Mesodermal cell (in vitro differentiated cells): ENCODE measurements at regions not wholly inside any gene's neighbourhood (a gene's known extent, or its start where the extent isn't known, plus 50 kb on each side); places are given as distances from the start of the nearest gene placed in this dataset.
A peak's percentile ranks its signal among the peaks of the same experiment; 100 is the strongest.

ENCODE experiments used
- H3K27ac ChIP-seq: 2 replicates; pipeline ENCODE4 v1.7.0; 2013; ENCODE audit warnings: mild to moderate bottlenecking, low read depth, low read length, moderate library complexity; ENCODE audit not compliant: severe bottlenecking
- H3K36me3 ChIP-seq: 2 replicates; pipeline ENCODE4 v1.7.1; 2013; ENCODE audit warnings: mild to moderate bottlenecking, low read length, moderate library complexity; ENCODE audit not compliant: control insufficient read depth, insufficient read depth
- H3K4me1 ChIP-seq: one replicate; pipeline ENCODE4 v1.7.1; 2013; ENCODE audit warnings: mild to moderate bottlenecking, low read length; ENCODE audit not compliant: insufficient read depth, control insufficient read depth, poor library complexity, severe bottlenecking
- H3K4me3 ChIP-seq: 2 replicates; pipeline ENCODE4 v1.7.0; 2013; ENCODE audit warnings: low read length, control low read depth, mild to moderate bottlenecking; ENCODE audit not compliant: insufficient read depth, poor library complexity, severe bottlenecking; ENCODE audit errors: extremely low read depth
- H3K9me3 ChIP-seq: 2 replicates; pipeline ENCODE4 v1.7.1; 2013; ENCODE audit warnings: mild to moderate bottlenecking, low read length, moderate library complexity; ENCODE audit not compliant: control insufficient read depth
- WGBS, 2 experiments: methylation state at CpG; one replicate each; pipeline ENCODE4 v1.1.5; 2013; ENCODE audit warnings: missing lambda C conversion rate in 2 of 2; ENCODE audit not compliant: insufficient coverage in 2 of 2; 5-methylcytosine and 5-hydroxymethylcytosine counted together

- Histone ChIP-seq H3K4me3 (no peak overlapping the region), H3K4me1 (no peaks in the 10 kb centered on the region), H3K9me3 (peaks cover 5% of the 10 kb centered on the region), H3K36me3 (no peaks in the 10 kb centered on the region), H3K27ac (no peak overlapping the region)
- 100% methylated on average over 1 of the region's 1 CpG; no CpG with 5 or more reads in 1 of the 2 experiments for WGBS, 2 experiments
Observed at GRCh38 chr2:234745347-234745746, 206.5 kb upstream of the SH3BP4 start.

GRCh38 chr2:234741976-234742375, 209.8 kb upstream of the SH3BP4 start:
- Histone ChIP-seq H3K4me3 (no peak overlapping the region), H3K36me3 (no peaks in the 10 kb centered on the region), H3K9me3 (peaks cover 5% of the 10 kb centered on the region), H3K4me1 (no peaks in the 10 kb centered on the region), H3K27ac (no peak overlapping the region)

- H3K4me1 ChIP-seq: no peaks in the 10 kb centered on the region
- H3K9me3 ChIP-seq: peaks cover 12% of the 10 kb centered on the region
- H3K27ac ChIP-seq: no peak overlapping the region
- no peaks in the 10 kb centered on the region for H3K36me3 ChIP-seq
- H3K4me3 ChIP-seq: no peak overlapping the region
Observed at GRCh38 chr2:234739061-234739460, 212.8 kb upstream of the SH3BP4 start.

GRCh38 chr2:234735829-234736228, 216.0 kb upstream of the SH3BP4 start:
- 80 to 89% methylated on average over 1 of the region's 2 CpGs for WGBS, 2 experiments
- Histone ChIP-seq H3K9me3 (peaks cover 6% of the 10 kb centered on the region), H3K36me3 (no peaks in the 10 kb centered on the region), H3K27ac (no peak overlapping the region), H3K4me3 (no peak overlapping the region), H3K4me1 (no peaks in the 10 kb centered on the region)

GRCh38 chr2:234733795-234734600, 217.8 kb upstream of the SH3BP4 start:
- 65 to 80% methylated on average over 5 of the region's 6 CpGs for WGBS, 2 experiments
- Histone ChIP-seq H3K36me3 (no peaks in the 10 kb centered on the region), H3K4me1 (no peaks in the 10 kb centered on the region), H3K4me3 (no peak overlapping the region), H3K9me3 (peaks cover 6% of the 10 kb centered on the region), H3K27ac (no peak overlapping the region)

- H3K9me3 ChIP-seq: peaks cover 6% of the 10 kb centered on the region
- WGBS, 2 experiments: 100% methylated on average over 1 of the region's 6 CpGs; no CpG with 5 or more reads in 1 of the 2 experiments
- no peaks in the 10 kb centered on the region for H3K4me1 ChIP-seq
- H3K4me3 ChIP-seq: no peak overlapping the region
- no peak overlapping the region for H3K27ac ChIP-seq
- no peaks in the 10 kb centered on the region for H3K36me3 ChIP-seq
Observed at GRCh38 chr2:234733093-234733489, 218.7 kb upstream of the SH3BP4 start.

- Histone ChIP-seq H3K36me3 (no peaks in the 10 kb centered on the region), H3K9me3 (peaks cover 6% of the 10 kb centered on the region), H3K27ac (no peak overlapping the region), H3K4me3 (no peak overlapping the region), H3K4me1 (no peaks in the 10 kb centered on the region)
- 74 to 94% methylated on average over 2 of the region's 3 CpGs for WGBS, 2 experiments
Observed at GRCh38 chr2:234732404-234733092, 219.3 kb upstream of the SH3BP4 start.

- H3K4me1 ChIP-seq: peaks cover under 1% of the 10 kb centered on the region
- 92 to 95% methylated on average over 3 to 6 of the region's 6 CpGs for WGBS, 2 experiments
- no peak overlapping the region for H3K27ac ChIP-seq
- peaks cover 6% of the 10 kb centered on the region for H3K9me3 ChIP-seq
- H3K4me3 ChIP-seq: no peak overlapping the region
- no peaks in the 10 kb centered on the region for H3K36me3 ChIP-seq
Observed at GRCh38 chr2:234731236-234731635, 220.6 kb upstream of the SH3BP4 start.

GRCh38 chr2:234730066-234730640, 221.7 kb upstream of the SH3BP4 start:
- Histone ChIP-seq H3K4me1 (peaks cover 6% of the 10 kb centered on the region), H3K9me3 (peaks cover 5% of the 10 kb centered on the region), H3K4me3 (no peak overlapping the region), H3K27ac (peak overlapping the region; percentile 23), H3K36me3 (no peaks in the 10 kb centered on the region)
- WGBS, 2 experiments: 80 to 94% methylated on average over 6 to 8 of the region's 9 CpGs

GRCh38 chr2:234725528-234726264, 226.1 kb upstream of the SH3BP4 start:
- H3K4me3 ChIP-seq: no peak overlapping the region
- no peak overlapping the region for H3K27ac ChIP-seq
- no peaks in the 10 kb centered on the region for H3K9me3 ChIP-seq
- WGBS, 2 experiments: no CpG with 5 or more reads among the region's 1 CpG
- H3K36me3 ChIP-seq: no peaks in the 10 kb centered on the region
- H3K4me1 ChIP-seq: peaks cover 17% of the 10 kb centered on the region
